ENCODE measurements at regions not wholly inside any gene's neighbourhood (a gene's known extent, or its start where the extent isn't known, plus 50 kb on each side); places are given as distances from the start of the nearest gene placed in this dataset.

DNA sequence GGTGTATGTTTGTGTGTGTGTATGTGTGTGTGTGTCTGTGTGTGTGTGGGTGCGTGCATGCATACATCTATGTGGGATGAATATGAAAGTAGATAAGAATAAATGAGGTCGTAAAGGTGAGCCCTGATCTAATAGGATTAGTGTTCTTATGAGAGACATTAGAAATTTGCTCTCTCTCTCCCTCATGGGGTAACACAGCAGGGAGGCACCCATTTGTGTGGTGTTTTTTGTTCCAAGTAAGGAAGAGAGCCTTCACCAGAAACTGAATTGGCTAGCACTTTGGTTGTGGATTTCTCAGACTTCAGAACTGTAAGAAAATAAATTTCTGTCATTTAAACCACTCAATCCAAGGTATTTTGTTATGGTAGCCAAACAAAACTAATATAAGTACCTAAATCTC, 353.7 kb upstream of the CHRM2 start:
- ATAC-seq = no peak

DNA sequence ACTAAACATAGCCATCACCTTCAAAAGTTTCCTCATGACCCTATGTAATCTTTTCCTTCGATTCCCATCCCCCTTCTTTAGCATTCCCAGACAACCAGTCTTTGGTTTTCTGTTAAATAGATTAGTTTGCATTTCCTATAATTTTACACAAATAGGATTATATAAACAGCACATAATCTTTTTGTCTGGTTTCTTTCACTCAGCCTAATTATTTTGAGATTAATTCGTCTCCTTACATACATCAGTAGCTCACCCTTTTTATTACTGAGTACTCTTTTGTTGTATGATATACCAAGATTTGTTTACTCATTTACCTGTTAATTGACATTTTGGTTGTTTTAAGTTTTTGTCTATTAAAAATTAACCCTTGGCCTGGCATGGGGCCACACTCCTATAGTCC, 354.7 kb upstream of the CHRM2 start:
- H3K27me3 ChIP-seq (ENCODE audit: control insufficient read depth, insufficient read depth, low read length) = no peaks in the 10 kb centered on the region
- H3K27ac ChIP-seq (ENCODE audit: low read length) = no peak overlapping the region
- no TSS peak for BruUV-seq (replicated peaks)
- POLR2A ChIA-PET = no interaction called here
- H3K36me3 ChIP-seq (ENCODE audit: control insufficient read depth, insufficient read depth, low read length) = no peaks in the 10 kb centered on the region
- intact Hi-C loops (cut with micrococcal nuclease; ENCODE audit: unreplicated experiment) = no loop called here
- CTCF ChIA-PET = no interaction called here
- H3K9me3 ChIP-seq (ENCODE audit: control insufficient read depth, insufficient read depth, low read depth, low read length) = no peaks in the 10 kb centered on the region
- no peaks in the 10 kb centered on the region for H3K4me1 ChIP-seq (ENCODE audit: control insufficient read depth, insufficient read depth, low read length)
- H3K4me3 ChIP-seq (ENCODE audit: low read depth in 2 of 2, low read length in 2 of 2) = no peak overlapping the region
- TF ChIP-seq, protein P1, sequence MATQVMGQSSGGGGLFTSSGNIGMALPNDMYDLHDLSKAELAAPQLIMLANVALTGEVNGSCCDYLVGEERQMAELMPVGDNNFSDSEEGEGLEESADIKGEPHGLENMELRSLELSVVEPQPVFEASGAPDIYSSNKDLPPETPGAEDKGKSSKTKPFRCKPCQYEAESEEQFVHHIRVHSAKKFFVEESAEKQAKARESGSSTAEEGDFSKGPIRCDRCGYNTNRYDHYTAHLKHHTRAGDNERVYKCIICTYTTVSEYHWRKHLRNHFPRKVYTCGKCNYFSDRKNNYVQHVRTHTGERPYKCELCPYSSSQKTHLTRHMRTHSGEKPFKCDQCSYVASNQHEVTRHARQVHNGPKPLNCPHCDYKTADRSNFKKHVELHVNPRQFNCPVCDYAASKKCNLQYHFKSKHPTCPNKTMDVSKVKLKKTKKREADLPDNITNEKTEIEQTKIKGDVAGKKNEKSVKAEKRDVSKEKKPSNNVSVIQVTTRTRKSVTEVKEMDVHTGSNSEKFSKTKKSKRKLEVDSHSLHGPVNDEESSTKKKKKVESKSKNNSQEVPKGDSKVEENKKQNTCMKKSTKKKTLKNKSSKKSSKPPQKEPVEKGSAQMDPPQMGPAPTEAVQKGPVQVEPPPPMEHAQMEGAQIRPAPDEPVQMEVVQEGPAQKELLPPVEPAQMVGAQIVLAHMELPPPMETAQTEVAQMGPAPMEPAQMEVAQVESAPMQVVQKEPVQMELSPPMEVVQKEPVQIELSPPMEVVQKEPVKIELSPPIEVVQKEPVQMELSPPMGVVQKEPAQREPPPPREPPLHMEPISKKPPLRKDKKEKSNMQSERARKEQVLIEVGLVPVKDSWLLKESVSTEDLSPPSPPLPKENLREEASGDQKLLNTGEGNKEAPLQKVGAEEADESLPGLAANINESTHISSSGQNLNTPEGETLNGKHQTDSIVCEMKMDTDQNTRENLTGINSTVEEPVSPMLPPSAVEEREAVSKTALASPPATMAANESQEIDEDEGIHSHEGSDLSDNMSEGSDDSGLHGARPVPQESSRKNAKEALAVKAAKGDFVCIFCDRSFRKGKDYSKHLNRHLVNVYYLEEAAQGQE (IDR thresholded peaks at IDR 0.05; ENCODE audit: insufficient read depth in 1 of 2, low read depth in 2 of 2, low read length in 1 of 2) = no peak
- no peak for TF ChIP-seq CTCF (IDR thresholded peaks at IDR 0.05)
- TF ChIP-seq SIN3A (IDR thresholded peaks at IDR 0.05; ENCODE audit: borderline replicate concordance, insufficient read depth, low read depth, low read length) = no peak
- TF ChIP-seq TCF7L2 (IDR thresholded peaks at IDR 0.05; ENCODE audit: low read depth, low read length) = no peak
- TF ChIP-seq POLR2AphosphoS5 (IDR thresholded peaks at IDR 0.05; ENCODE audit: low read depth, low read length) = no peak
- DNase-seq (ENCODE audit: low read depth, low spot score) (no peak), ATAC-seq (no peak)
- in situ Hi-C loops (cut with HindIII; ENCODE audit: low pct_unique_long_range_greater_than_20kb, low sequenced_read_pairs) = no loop called here

More for the DNA sequence above, 353.7 kb upstream of the CHRM2 start:
- Histone ChIP-seq H3K9me3 (ENCODE audit: control insufficient read depth, insufficient read depth, low read depth, low read length) (no peaks in the 10 kb centered on the region), H3K36me3 (ENCODE audit: control insufficient read depth, insufficient read depth, low read length) (no peaks in the 10 kb centered on the region), H3K4me3 (ENCODE audit: low read depth in 2 of 2, low read length in 2 of 2) (no peak overlapping the region), H3K4me1 (ENCODE audit: control insufficient read depth, insufficient read depth, low read length) (no peaks in the 10 kb centered on the region), H3K27me3 (ENCODE audit: control insufficient read depth, insufficient read depth, low read length) (no peaks in the 10 kb centered on the region), H3K27ac (ENCODE audit: low read length) (no peak overlapping the region)
- intact Hi-C loops (cut with micrococcal nuclease; ENCODE audit: unreplicated experiment) (no loop called here), in situ Hi-C loops (cut with HindIII; ENCODE audit: low pct_unique_long_range_greater_than_20kb, low sequenced_read_pairs) (no loop called here)
- TF ChIP-seq, protein P1 (IDR thresholded peaks at IDR 0.05; ENCODE audit: insufficient read depth in 1 of 2, low read depth in 2 of 2, low read length in 1 of 2) = no peak
- TF ChIP-seq CTCF (IDR thresholded peaks at IDR 0.05) (no peak), SIN3A (IDR thresholded peaks at IDR 0.05; ENCODE audit: borderline replicate concordance, insufficient read depth, low read depth, low read length) (no peak), POLR2AphosphoS5 (IDR thresholded peaks at IDR 0.05; ENCODE audit: low read depth, low read length) (no peak), TCF7L2 (IDR thresholded peaks at IDR 0.05; ENCODE audit: low read depth, low read length) (no peak)
- CTCF ChIA-PET = no interaction called here
- DNase-seq (ENCODE audit: low read depth, low spot score) = no peak
- BruUV-seq (replicated peaks) = no TSS peak
- POLR2A ChIA-PET = no interaction called here

Measured in Panc1 (cell line).